DMS153 treated with DMSO at 0.1 percent for 48 hours (cell line): ENCODE measurements at regions not wholly inside any gene's neighbourhood (a gene's known extent, or its start where the extent isn't known, plus 50 kb on each side); places are given as distances from the start of the nearest gene placed in this dataset.
"Not testable (repeated sequence)": the region's sequence is repeated elsewhere in the genome, so short reads cannot be mapped to it uniquely, and the experiment has no call there.

ENCODE experiments used
- DNase-seq: peaks from one replicate; lab custom pipeline; 2025; ENCODE audit not compliant: unreplicated experiment; lab: John Stamatoyannopoulos, UW

GRCh38 chr9:2494562-2494961 lies 127.0 kb upstream of the VLDLR start:
- DNase-seq, result no peak

GRCh38 chr9:2495221-2496005 lies 126.2 kb upstream of the VLDLR start:
- DNase-seq, result no peak

GRCh38 chr9:2496169-2496568 lies 125.4 kb upstream of the VLDLR start:
- DNase-seq, result no peak

GRCh38 chr9:2496934-2497333 lies 124.7 kb upstream of the VLDLR start:
- no peak for DNase-seq

GRCh38 chr9:2497666-2498400 lies 123.8 kb upstream of the VLDLR start:
- no peak for DNase-seq

- DNase-seq, result no peak
These were observed 119.4 kb upstream of the VLDLR start for GRCh38 chr9:2502210-2502609.

GRCh38 chr9:2502760-2503159 lies 118.8 kb upstream of the VLDLR start:
- no peak for DNase-seq

- no peak for DNase-seq
These were observed 115.3 kb upstream of the VLDLR start for GRCh38 chr9:2506321-2506720.

- DNase-seq, result no peak
These were observed 98.0 kb upstream of the VLDLR start for GRCh38 chr9:2523591-2523990.

- no peak for DNase-seq
These were observed 97.0 kb upstream of the VLDLR start for GRCh38 chr9:2524601-2525000.

- DNase-seq, result no peak
These were observed 96.4 kb upstream of the VLDLR start for GRCh38 chr9:2525147-2525546.

GRCh38 chr9:2526071-2526828 lies 95.3 kb upstream of the VLDLR start:
- DNase-seq, result no peak

- no peak for DNase-seq
These were observed 90.1 kb upstream of the VLDLR start for GRCh38 chr9:2531481-2531880.

GRCh38 chr9:2536511-2536910 lies 85.1 kb upstream of the VLDLR start:
- DNase-seq, result no peak

- no peak for DNase-seq
These were observed 75.6 kb upstream of the VLDLR start for GRCh38 chr9:2545881-2546490.

GRCh38 chr9:2555899-2556600 lies 65.5 kb upstream of the VLDLR start:
- not testable (repeated sequence) for DNase-seq

- no peak for DNase-seq
These were observed 63.9 kb upstream of the VLDLR start for GRCh38 chr9:2557693-2558092.

- DNase-seq, result no peak
These were observed 62.1 kb upstream of the VLDLR start for GRCh38 chr9:2559192-2560152.

GRCh38 chr9:2560180-2560579 lies 61.4 kb upstream of the VLDLR start:
- DNase-seq, result no peak
